OCI-LY1 (cell line): ENCODE measurements at regions not wholly inside any gene's neighbourhood (a gene's known extent, or its start where the extent isn't known, plus 50 kb on each side); places are given as distances from the start of the nearest gene placed in this dataset.

Source experiments
- H2AFZ ChIP-seq: fragments of 200-600 bp; sonication (generic), shearing (Covaris generic); 2 replicates; pipeline ENCODE4 v1.6.0; 2014; ENCODE audit warnings: antibody characterized with exemption, mild to moderate bottlenecking, low read length
- H3F3A ChIP-seq: fragments of 200-600 bp; sonication (generic), shearing (Covaris generic); 2 replicates; pipeline ENCODE4 v1.6.0; 2014; ENCODE audit warnings: mild to moderate bottlenecking, antibody characterized with exemption, low read length, moderate library complexity; ENCODE audit not compliant: insufficient read depth
- H3K27ac ChIP-seq: fragments of 200-600 bp; sonication (generic); 2 replicates; pipeline ENCODE4 v1.5.1; 2014; ENCODE audit warnings: low read length, mixed run types, mild to moderate bottlenecking, low read depth; ENCODE audit not compliant: poor library complexity, severe bottlenecking
- H3K27me3 ChIP-seq: fragments of 200-600 bp; sonication (generic); 2 replicates; pipeline ENCODE4 v1.6.0; 2014; ENCODE audit warnings: antibody characterized with exemption, mild to moderate bottlenecking, low read length, moderate library complexity; ENCODE audit not compliant: insufficient read depth
- H3K36me3 ChIP-seq: fragments of 200-600 bp; sonication (generic); 2 replicates; pipeline ENCODE4 v1.6.1; 2014; ENCODE audit warnings: mild to moderate bottlenecking, antibody characterized with exemption, low read length, moderate library complexity, mixed read lengths; ENCODE audit not compliant: insufficient read depth
- H3K4me1 ChIP-seq: fragments of 200-600 bp; sonication (generic); 2 replicates; pipeline ENCODE4 v1.5.1; 2014; ENCODE audit warnings: mild to moderate bottlenecking, low read length, moderate library complexity; ENCODE audit not compliant: insufficient read depth, severe bottlenecking
- H3K4me2 ChIP-seq: fragments of 200-600 bp; sonication (generic), shearing (Covaris generic); 2 replicates; pipeline ENCODE4 v1.6.1; 2014; ENCODE audit warnings: low read length
- H3K4me3 ChIP-seq: fragments of 200-600 bp; sonication (generic); 2 replicates; pipeline ENCODE4 v1.5.1; 2014; ENCODE audit warnings: low read length, low read depth, mild to moderate bottlenecking, mixed read lengths; ENCODE audit not compliant: poor library complexity, severe bottlenecking
- H3K79me2 ChIP-seq: fragments of 200-600 bp; shearing (Covaris generic); 2 replicates; pipeline ENCODE4 v1.6.1; 2016; ENCODE audit warnings: mixed run types, low read length, mixed read lengths; ENCODE audit not compliant: insufficient read depth
- H3K9ac ChIP-seq: fragments of 200-600 bp; sonication (generic), shearing (Covaris generic); 2 replicates; pipeline ENCODE4 v1.6.1; 2014; ENCODE audit warnings: mild to moderate bottlenecking, low read length, mixed read lengths
- H3K9me2 ChIP-seq: fragments of 200-600 bp; sonication (generic), shearing (Covaris generic); 2 replicates; pipeline ENCODE4 v1.6.1; 2014; ENCODE audit warnings: low read depth, mild to moderate bottlenecking, low read length, mixed read lengths
- H3K9me3 ChIP-seq: fragments of 200-600 bp; shearing (Covaris generic); 2 replicates; pipeline ENCODE4 v1.6.1; 2014; ENCODE audit warnings: low read length, mixed read lengths
- H4K20me1 ChIP-seq: fragments of 200-600 bp; sonication (generic), shearing (Covaris generic); 2 replicates; pipeline ENCODE4 v1.6.0; 2016; ENCODE audit warnings: mild to moderate bottlenecking, low read length; ENCODE audit not compliant: insufficient read depth
- CTCF ChIP-seq: fragments of 200-600 bp; sonication (generic), shearing (Covaris generic); IDR thresholded peaks from 2 replicates; pipeline ENCODE4 v1.5.1; 2017; ENCODE audit warnings: mild to moderate bottlenecking, antibody characterized with exemption, low read length, moderate library complexity, mixed read lengths
- EZH2 ChIP-seq: fragments of 200-600 bp; sonication (generic), shearing (Covaris generic); IDR thresholded peaks from 2 replicates; pipeline ENCODE4 v1.8.0; 2017; ENCODE audit warnings: borderline replicate concordance, mixed run types, mild to moderate bottlenecking, antibody characterized with exemption, low read length, moderate library complexity, mixed read lengths

DNA sequence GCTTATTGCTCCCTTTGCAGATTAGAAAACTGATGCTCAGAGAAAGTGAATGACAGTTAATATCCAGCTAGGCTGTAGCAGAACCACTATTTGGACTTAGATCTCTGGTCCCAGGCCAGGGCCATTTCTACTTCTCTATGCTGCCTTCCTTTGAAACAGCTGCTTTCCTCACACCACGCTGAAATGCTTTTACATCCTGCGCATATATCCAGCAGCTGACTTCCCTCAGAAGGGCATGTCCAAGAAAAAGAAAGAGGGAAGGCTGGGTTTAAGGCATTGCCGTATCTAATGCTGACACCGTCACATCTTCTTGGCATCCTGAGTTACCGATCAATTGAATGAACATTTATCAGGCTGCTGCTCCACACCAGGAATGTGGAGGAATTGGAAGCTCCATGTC is 122.4 kb downstream of the UBE2U start:
- no peaks in the 10 kb centered on the region for H3K4me1 ChIP-seq
- no peak overlapping the region for H3K27ac ChIP-seq
- H3K4me2 ChIP-seq: no peak overlapping the region
- H3K36me3 ChIP-seq: no peaks in the 10 kb centered on the region
- H3K9me2 ChIP-seq: no peaks in the 10 kb centered on the region
- H3F3A ChIP-seq: no peaks in the 10 kb centered on the region
- H4K20me1 ChIP-seq: no peaks in the 10 kb centered on the region
- H3K27me3 ChIP-seq: no peaks in the 10 kb centered on the region
- H2AFZ ChIP-seq: no peak overlapping the region
- no peaks in the 10 kb centered on the region for H3K79me2 ChIP-seq
- no peak overlapping the region for H3K9ac ChIP-seq
- H3K9me3 ChIP-seq: no peaks in the 10 kb centered on the region
- no peak for TF ChIP-seq EZH2
- no peak for TF ChIP-seq CTCF
- H3K4me3 ChIP-seq: no peak overlapping the region

DNA sequence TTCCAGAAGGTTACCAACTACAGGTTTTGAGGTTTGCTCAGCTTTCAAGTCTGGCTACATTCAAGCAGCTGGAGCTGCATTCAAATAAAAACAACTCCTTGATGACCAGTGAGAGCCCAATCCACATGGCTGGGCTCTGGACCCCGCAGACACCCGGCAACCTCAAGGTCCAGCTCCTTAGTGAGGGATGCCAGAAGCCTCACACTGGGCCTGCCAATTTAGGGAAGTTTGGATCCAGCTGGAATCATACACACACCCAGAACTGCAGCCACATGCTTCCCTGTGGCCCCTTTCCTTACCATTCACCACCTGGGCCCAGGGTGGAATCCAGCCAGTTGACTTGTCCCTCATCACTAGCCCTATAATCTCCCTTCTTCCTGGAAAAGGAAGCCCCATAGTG is 123.7 kb downstream of the UBE2U start:
- no peak overlapping the region for H2AFZ ChIP-seq
- H3K9me3 ChIP-seq: no peaks in the 10 kb centered on the region
- TF ChIP-seq EZH2 (no peak), CTCF (no peak)
- no peaks in the 10 kb centered on the region for H3K36me3 ChIP-seq
- no peaks in the 10 kb centered on the region for H3K4me1 ChIP-seq
- no peak overlapping the region for H3K4me3 ChIP-seq
- no peaks in the 10 kb centered on the region for H3K79me2 ChIP-seq
- no peaks in the 10 kb centered on the region for H3K27me3 ChIP-seq
- H3K27ac ChIP-seq: no peak overlapping the region
- no peaks in the 10 kb centered on the region for H4K20me1 ChIP-seq
- H3F3A ChIP-seq: no peaks in the 10 kb centered on the region
- no peak overlapping the region for H3K9ac ChIP-seq
- no peaks in the 10 kb centered on the region for H3K9me2 ChIP-seq
- H3K4me2 ChIP-seq: no peak overlapping the region

GRCh38 chr1:64328193-64328592 is 124.8 kb downstream of the UBE2U start:
- Histone ChIP-seq H3K4me2 (no peak overlapping the region), H3K9ac (no peak overlapping the region), H3K4me1 (no peaks in the 10 kb centered on the region), H2AFZ (no peak overlapping the region), H4K20me1 (no peaks in the 10 kb centered on the region), H3F3A (no peaks in the 10 kb centered on the region), H3K27me3 (no peaks in the 10 kb centered on the region), H3K79me2 (no peaks in the 10 kb centered on the region), H3K36me3 (no peaks in the 10 kb centered on the region), H3K9me3 (no peaks in the 10 kb centered on the region), H3K4me3 (no peak overlapping the region), H3K27ac (no peak overlapping the region), H3K9me2 (no peaks in the 10 kb centered on the region)
- TF ChIP-seq CTCF: no peak
- no peak for TF ChIP-seq EZH2
